HUES48 (cell line): ENCODE measurements at regions not wholly inside any gene's neighbourhood (a gene's known extent, or its start where the extent isn't known, plus 50 kb on each side); places are given as distances from the start of the nearest gene placed in this dataset.

ENCODE experiments used
- H3K27ac ChIP-seq: one replicate; pipeline ENCODE4 v1.7.0; 2013; ENCODE audit warnings: low read depth, low read length, inconsistent platforms
- H3K27me3 ChIP-seq: 2 replicates; pipeline ENCODE4 v1.6.1; 2013; ENCODE audit warnings: mild to moderate bottlenecking, low read length; ENCODE audit not compliant: control insufficient read depth, insufficient read depth
- H3K36me3 ChIP-seq: 2 replicates; pipeline ENCODE4 v1.6.1; 2013; ENCODE audit warnings: low read length; ENCODE audit not compliant: control insufficient read depth, insufficient read depth
- H3K4me1 ChIP-seq: 2 replicates; pipeline ENCODE4 v1.6.1; 2013; ENCODE audit warnings: mild to moderate bottlenecking, low read length; ENCODE audit not compliant: control insufficient read depth, insufficient read depth
- H3K4me3 ChIP-seq: 2 replicates; pipeline ENCODE4 v1.5.1; 2013; ENCODE audit warnings: mild to moderate bottlenecking, low read depth, low read length
- H3K9ac ChIP-seq: 2 replicates; pipeline ENCODE4 v1.6.1; 2013; ENCODE audit warnings: mild to moderate bottlenecking, low read depth, low read length, moderate library complexity
- H3K9me3 ChIP-seq: 2 replicates; pipeline ENCODE4 v1.6.1; 2013; ENCODE audit warnings: low read length; ENCODE audit not compliant: control insufficient read depth, insufficient read depth

- no peak overlapping the region for H3K4me3 ChIP-seq
- H3K9me3 ChIP-seq, result no peaks in the 10 kb centered on the region
Measured at GRCh38 chr7:131848033-131848432, 291.6 kb upstream of the PODXL start.

GRCh38 chr7:131845573-131846314, 289.3 kb upstream of the PODXL start:
- no peak overlapping the region for H3K9ac ChIP-seq
- no peaks in the 10 kb centered on the region for H3K4me1 ChIP-seq
- H3K27me3 ChIP-seq, result no peaks in the 10 kb centered on the region
- no peaks in the 10 kb centered on the region for H3K9me3 ChIP-seq
- no peak overlapping the region for H3K4me3 ChIP-seq
- H3K36me3 ChIP-seq, result no peaks in the 10 kb centered on the region
- no peak overlapping the region for H3K27ac ChIP-seq

More at GRCh38 chr7:131848033-131848432, 291.6 kb upstream of the PODXL start:
- H3K9ac ChIP-seq, result no peak overlapping the region
- no peaks in the 10 kb centered on the region for H3K36me3 ChIP-seq
- no peaks in the 10 kb centered on the region for H3K4me1 ChIP-seq
- no peak overlapping the region for H3K27ac ChIP-seq
- no peaks in the 10 kb centered on the region for H3K27me3 ChIP-seq

GRCh38 chr7:131844369-131844768, 287.9 kb upstream of the PODXL start:
- H3K9ac ChIP-seq, result no peak overlapping the region
- H3K27ac ChIP-seq, result no peak overlapping the region
- H3K36me3 ChIP-seq, result no peaks in the 10 kb centered on the region
- H3K9me3 ChIP-seq, result no peaks in the 10 kb centered on the region
- no peaks in the 10 kb centered on the region for H3K4me1 ChIP-seq
- no peak overlapping the region for H3K4me3 ChIP-seq
- H3K27me3 ChIP-seq, result no peaks in the 10 kb centered on the region

- H3K4me3 ChIP-seq, result no peak overlapping the region
Measured at GRCh38 chr7:131843898-131844331, 287.5 kb upstream of the PODXL start.

GRCh38 chr7:131839967-131840690, 283.7 kb upstream of the PODXL start:
- Histone ChIP-seq H3K27me3 (no peaks in the 10 kb centered on the region), H3K4me3 (no peak overlapping the region), H3K4me1 (no peaks in the 10 kb centered on the region), H3K9me3 (no peaks in the 10 kb centered on the region), H3K27ac (no peak overlapping the region), H3K9ac (no peak overlapping the region), H3K36me3 (no peaks in the 10 kb centered on the region)

More at GRCh38 chr7:131843898-131844331, 287.5 kb upstream of the PODXL start:
- no peak overlapping the region for H3K27ac ChIP-seq
- H3K27me3 ChIP-seq, result no peaks in the 10 kb centered on the region
- H3K4me1 ChIP-seq, result no peaks in the 10 kb centered on the region
- H3K9me3 ChIP-seq, result no peaks in the 10 kb centered on the region
- no peaks in the 10 kb centered on the region for H3K36me3 ChIP-seq
- no peak overlapping the region for H3K9ac ChIP-seq

- no peak overlapping the region for H3K4me3 ChIP-seq
- no peak overlapping the region for H3K9ac ChIP-seq
- H3K36me3 ChIP-seq, result no peaks in the 10 kb centered on the region
- H3K27me3 ChIP-seq, result no peaks in the 10 kb centered on the region
- no peak overlapping the region for H3K27ac ChIP-seq
- H3K9me3 ChIP-seq, result no peaks in the 10 kb centered on the region
- H3K4me1 ChIP-seq, result no peaks in the 10 kb centered on the region
Measured at GRCh38 chr7:131836733-131837132, 280.3 kb upstream of the PODXL start.

- H3K9ac ChIP-seq, result no peak overlapping the region
- no peaks in the 10 kb centered on the region for H3K9me3 ChIP-seq
- no peaks in the 10 kb centered on the region for H3K36me3 ChIP-seq
- no peak overlapping the region for H3K27ac ChIP-seq
- peaks cover 6% of the 10 kb centered on the region for H3K4me1 ChIP-seq
- H3K27me3 ChIP-seq, result no peaks in the 10 kb centered on the region
- H3K4me3 ChIP-seq, result no peak overlapping the region
Measured at GRCh38 chr7:131835141-131835540, 278.7 kb upstream of the PODXL start.

- H3K27me3 ChIP-seq, result no peaks in the 10 kb centered on the region
- no peak overlapping the region for H3K9ac ChIP-seq
- no peak overlapping the region for H3K27ac ChIP-seq
- H3K4me1 ChIP-seq, result peaks cover 14% of the 10 kb centered on the region
- H3K4me3 ChIP-seq, result no peak overlapping the region
- no peaks in the 10 kb centered on the region for H3K36me3 ChIP-seq
- H3K9me3 ChIP-seq, result no peaks in the 10 kb centered on the region
Measured at GRCh38 chr7:131830681-131831080, 274.3 kb upstream of the PODXL start.

GRCh38 chr7:131829947-131830558, 273.6 kb upstream of the PODXL start:
- peaks cover 14% of the 10 kb centered on the region for H3K4me1 ChIP-seq
- no peaks in the 10 kb centered on the region for H3K27me3 ChIP-seq
- no peaks in the 10 kb centered on the region for H3K36me3 ChIP-seq
- no peak overlapping the region for H3K9ac ChIP-seq
- 0 out of 2 replicates have a peak overlapping the region, but pooled peaks have one; percentile 12 for H3K4me3 ChIP-seq
- H3K9me3 ChIP-seq, result no peaks in the 10 kb centered on the region
- no peak overlapping the region for H3K27ac ChIP-seq

- Histone ChIP-seq H3K4me3 (no peak overlapping the region), H3K27ac (peak overlapping the region; percentile 48), H3K27me3 (no peaks in the 10 kb centered on the region), H3K36me3 (no peaks in the 10 kb centered on the region), H3K4me1 (peaks cover 14% of the 10 kb centered on the region), H3K9me3 (no peaks in the 10 kb centered on the region), H3K9ac (no peak overlapping the region)
Measured at GRCh38 chr7:131827421-131827820, 271.0 kb upstream of the PODXL start.

- Histone ChIP-seq H3K9me3 (no peaks in the 10 kb centered on the region), H3K4me1 (peaks cover 14% of the 10 kb centered on the region), H3K4me3 (no peak overlapping the region), H3K36me3 (no peaks in the 10 kb centered on the region), H3K27me3 (no peaks in the 10 kb centered on the region), H3K27ac (peak overlapping the region; percentile 48), H3K9ac (no peak overlapping the region)
Measured at GRCh38 chr7:131826960-131827359, 270.5 kb upstream of the PODXL start.
